ENCODE measurements at regions not wholly inside any gene's neighbourhood (a gene's known extent, or its start where the extent isn't known, plus 50 kb on each side); places are given as distances from the start of the nearest gene placed in this dataset.
"Not testable (repeated sequence)": the region's sequence is repeated elsewhere in the genome, so short reads cannot be mapped to it uniquely, and the experiment has no call there.

- no peak for DNase-seq
Measured at GRCh38 chr5:162209005-162209605, 141.5 kb downstream of the GABRG2 start.

- no peak for DNase-seq
Measured at GRCh38 chr5:162214551-162214950, 147.0 kb downstream of the GABRG2 start.

- DNase-seq = no peak
Measured at GRCh38 chr5:162217037-162217436, 149.5 kb downstream of the GABRG2 start.

- no peak for DNase-seq
Measured at GRCh38 chr5:162221910-162222309, 154.3 kb downstream of the GABRG2 start.

GRCh38 chr5:162227075-162227474 is 159.5 kb downstream of the GABRG2 start:
- DNase-seq = no peak

GRCh38 chr5:162230348-162230747 is 162.8 kb downstream of the GABRG2 start:
- DNase-seq = no peak

- DNase-seq = no peak
Measured at GRCh38 chr5:162231522-162231921, 163.9 kb downstream of the GABRG2 start.

- DNase-seq = no peak
Measured at GRCh38 chr5:162240734-162241133, 173.2 kb downstream of the GABRG2 start.

- no peak for DNase-seq
Measured at GRCh38 chr5:162242416-162242815, 174.8 kb downstream of the GABRG2 start.

GRCh38 chr5:162243651-162244050 is 176.1 kb downstream of the GABRG2 start:
- no peak for DNase-seq

- DNase-seq = no peak
Measured at GRCh38 chr5:162248107-162248713, 180.6 kb downstream of the GABRG2 start.

GRCh38 chr5:162256711-162257110 is 189.1 kb downstream of the GABRG2 start:
- DNase-seq = no peak

GRCh38 chr5:162268694-162269481 is 201.3 kb downstream of the GABRG2 start:
- DNase-seq = no peak

GRCh38 chr5:162272417-162272816 is 204.8 kb downstream of the GABRG2 start:
- DNase-seq = no peak

GRCh38 chr5:162274679-162275078 is 207.1 kb downstream of the GABRG2 start:
- no peak for DNase-seq

GRCh38 chr5:162275387-162275786 is 207.8 kb downstream of the GABRG2 start:
- not testable (repeated sequence) for DNase-seq

GRCh38 chr5:162282191-162282590 is 214.6 kb downstream of the GABRG2 start:
- no peak for DNase-seq

GRCh38 chr5:162283609-162284008 is 216.0 kb downstream of the GABRG2 start:
- no peak for DNase-seq

GRCh38 chr5:162288647-162289296 is 221.2 kb downstream of the GABRG2 start:
- no peak for DNase-seq

GRCh38 chr5:162289489-162289888 is 221.9 kb downstream of the GABRG2 start:
- DNase-seq = no peak

- no peak for DNase-seq
Measured at GRCh38 chr5:162299793-162300192, 232.2 kb downstream of the GABRG2 start.

GRCh38 chr5:162301356-162301755 is 233.8 kb downstream of the GABRG2 start:
- DNase-seq = no peak

- no peak for DNase-seq
Measured at GRCh38 chr5:162323466-162323865, 255.9 kb downstream of the GABRG2 start.

GRCh38 chr5:162324328-162324727 is 256.8 kb downstream of the GABRG2 start:
- DNase-seq = no peak

Data from CD4-positive, alpha-beta T cell treated with Interleukin-12 subunit alpha and Interleukin-12 subunit beta, for 1 hour (primary cell).